ENCODE measurements at regions not wholly inside any gene's neighbourhood (a gene's known extent, or its start where the extent isn't known, plus 50 kb on each side); places are given as distances from the start of the nearest gene placed in this dataset.

GRCh38 chr1:238562341-238562740 is 671.6 kb upstream of the ZP4 start:
- TF ChIP-seq EP300 (IDR thresholded peaks at IDR 0.05) (no peak), CTCF (IDR thresholded peaks at IDR 0.05) (no peak), POLR2AphosphoS5 (IDR thresholded peaks at IDR 0.05) (no peak), POLR2A (IDR thresholded peaks at IDR 0.05) (no peak)
- no peaks in the 10 kb centered on the region for H3K4me1 ChIP-seq
- 55 to 71% methylated on average over 1 of the region's 1 CpG for WGBS, 2 donors (ENCODE audit: low coverage in 1 of 2)

GRCh38 chr1:238558746-238559145 is 668.0 kb upstream of the ZP4 start:
- Histone ChIP-seq H3K4me1 (no peaks in the 10 kb centered on the region), H3K27me3 (no peaks in the 10 kb centered on the region), H3K27ac (no peak overlapping the region), H3K4me3 (no peak overlapping the region), H3K36me3 (no peaks in the 10 kb centered on the region), H3K9me3 (no peaks in the 10 kb centered on the region)
- ATAC-seq = no peak
- TF ChIP-seq POLR2AphosphoS5 (IDR thresholded peaks at IDR 0.05) = no peak
- no peak for TF ChIP-seq CTCF (IDR thresholded peaks at IDR 0.05)
- no peak for TF ChIP-seq EP300 (IDR thresholded peaks at IDR 0.05)
- no peak for TF ChIP-seq POLR2A (IDR thresholded peaks at IDR 0.05)
- 94 to 100% methylated on average over 2 of the region's 2 CpGs for WGBS, 2 donors (ENCODE audit: low coverage in 1 of 2)

More at GRCh38 chr1:238562341-238562740, 671.6 kb upstream of the ZP4 start:
- Histone ChIP-seq H3K4me3 (no peak overlapping the region), H3K36me3 (no peaks in the 10 kb centered on the region), H3K27ac (no peak overlapping the region), H3K27me3 (no peaks in the 10 kb centered on the region), H3K9me3 (no peaks in the 10 kb centered on the region)
- ATAC-seq = no peak

GRCh38 chr1:238558156-238558555 is 667.4 kb upstream of the ZP4 start:
- TF ChIP-seq CTCF (IDR thresholded peaks at IDR 0.05) = no peak
- TF ChIP-seq POLR2AphosphoS5 (IDR thresholded peaks at IDR 0.05) = no peak
- no peak for TF ChIP-seq EP300 (IDR thresholded peaks at IDR 0.05)
- no peak for TF ChIP-seq POLR2A (IDR thresholded peaks at IDR 0.05)
- no peaks in the 10 kb centered on the region for H3K36me3 ChIP-seq
- no peak for ATAC-seq
- H3K4me1 ChIP-seq = no peaks in the 10 kb centered on the region
- no peaks in the 10 kb centered on the region for H3K27me3 ChIP-seq
- 69 to 90% methylated on average over 4 of the region's 4 CpGs for whole genome bisulfite sequencing, 2 donors (ENCODE audit: low coverage in 1 of 2)
- H3K4me3 ChIP-seq = no peak overlapping the region
- no peaks in the 10 kb centered on the region for H3K9me3 ChIP-seq
- no peak overlapping the region for H3K27ac ChIP-seq

- no peaks in the 10 kb centered on the region for H3K27me3 ChIP-seq
- no peaks in the 10 kb centered on the region for H3K36me3 ChIP-seq
- TF ChIP-seq POLR2A (IDR thresholded peaks at IDR 0.05) (no peak), EP300 (IDR thresholded peaks at IDR 0.05) (no peak), CTCF (IDR thresholded peaks at IDR 0.05) (no peak), POLR2AphosphoS5 (IDR thresholded peaks at IDR 0.05) (no peak)
- H3K4me1 ChIP-seq = no peaks in the 10 kb centered on the region
- ATAC-seq = no peak
- 63 to 77% methylated on average over 7 to 8 of the region's 8 CpGs for WGBS, 2 donors (ENCODE audit: low coverage in 1 of 2)
- no peaks in the 10 kb centered on the region for H3K9me3 ChIP-seq
- H3K4me3 ChIP-seq = no peak overlapping the region
- H3K27ac ChIP-seq = no peak overlapping the region
Observed at GRCh38 chr1:238552271-238552670, 661.5 kb upstream of the ZP4 start.

- ATAC-seq = no peak
- TF ChIP-seq POLR2AphosphoS5 (IDR thresholded peaks at IDR 0.05) (no peak), POLR2A (IDR thresholded peaks at IDR 0.05) (no peak), CTCF (IDR thresholded peaks at IDR 0.05) (no peak), EP300 (IDR thresholded peaks at IDR 0.05) (no peak)
- no peak overlapping the region for H3K4me3 ChIP-seq
- peaks cover 0 to 4% (median 0%) of the 10 kb centered on the region in 3 donors for H3K9me3 ChIP-seq
- H3K27me3 ChIP-seq = no peaks in the 10 kb centered on the region
- no peaks in the 10 kb centered on the region for H3K4me1 ChIP-seq
- H3K27ac ChIP-seq = no peak overlapping the region
- no peaks in the 10 kb centered on the region for H3K36me3 ChIP-seq
- WGBS, 2 donors (ENCODE audit: low coverage in 1 of 2) = 75 to 81% methylated on average over 2 of the region's 2 CpGs
Observed at GRCh38 chr1:238549137-238549536, 658.4 kb upstream of the ZP4 start.
